GM13976 (cell line): ENCODE measurements at regions not wholly inside any gene's neighbourhood (a gene's known extent, or its start where the extent isn't known, plus 50 kb on each side); places are given as distances from the start of the nearest gene placed in this dataset.

Experiments used
- DNase-seq: peaks from one replicate; pipeline ENCODE4 v3.0.0; 2012; ENCODE audit warnings: low spot score
- in situ Hi-C: fragments of 300-500 bp; cut with MboI; formaldehyde crosslinking; loops from one replicate; pipeline ENCODE4 v1.12.0; 2022; ENCODE audit warnings: low sequenced_read_pairs, mixed read lengths, inconsistent platforms; ENCODE audit not compliant: unreplicated experiment
- TF ChIP-seq, protein P1 (sequence below): IDR thresholded peaks from 2 replicates; pipeline ENCODE4 v1.5.1; 2012; ENCODE audit warnings: borderline replicate concordance, mild to moderate bottlenecking; ENCODE audit not compliant: insufficient read depth; ENCODE audit errors: extremely low read depth, missing control alignments, control extremely low read depth

DNA sequence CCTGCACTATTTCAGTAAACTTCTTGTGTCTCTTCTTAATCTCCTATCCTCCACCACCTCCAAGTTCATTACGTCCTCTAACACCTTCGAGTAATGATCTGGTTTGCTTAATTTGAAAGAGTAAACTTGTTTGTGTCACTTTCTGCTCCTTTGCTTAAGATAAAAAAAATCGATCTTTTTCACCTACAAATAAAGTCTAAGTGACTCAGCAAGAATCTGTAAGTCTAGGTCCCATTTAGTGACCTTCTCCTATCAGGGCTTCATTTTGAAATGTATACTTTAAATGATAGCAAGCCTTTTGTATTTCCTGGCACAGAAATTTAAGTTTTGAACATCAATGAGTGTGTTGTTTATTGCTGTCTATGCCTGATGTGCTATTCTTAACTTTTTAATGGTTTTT, 260.9 kb upstream of the TFPI start:
- in situ Hi-C loops = no loop called here

DNA sequence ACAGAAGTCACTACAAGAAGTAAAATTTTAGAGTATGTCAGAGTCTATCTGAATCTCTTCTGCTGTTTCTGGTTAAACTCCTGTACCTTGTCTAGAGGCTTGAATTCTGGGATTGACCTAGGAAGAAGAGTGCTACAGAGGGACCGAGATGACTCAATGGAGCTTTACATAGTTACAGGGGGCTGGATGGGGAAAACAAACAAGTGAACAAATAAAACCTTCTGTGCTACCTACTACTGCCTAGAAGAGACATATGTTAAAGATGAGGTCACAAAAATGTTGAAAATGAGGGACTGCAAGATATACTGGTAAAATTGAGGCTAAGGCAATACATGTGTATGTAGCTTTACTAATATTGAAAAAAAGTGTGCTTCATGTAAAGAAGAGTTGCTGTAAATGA, 265.4 kb upstream of the TFPI start:
- DNase-seq = no peak
- TF ChIP-seq, protein P1, sequence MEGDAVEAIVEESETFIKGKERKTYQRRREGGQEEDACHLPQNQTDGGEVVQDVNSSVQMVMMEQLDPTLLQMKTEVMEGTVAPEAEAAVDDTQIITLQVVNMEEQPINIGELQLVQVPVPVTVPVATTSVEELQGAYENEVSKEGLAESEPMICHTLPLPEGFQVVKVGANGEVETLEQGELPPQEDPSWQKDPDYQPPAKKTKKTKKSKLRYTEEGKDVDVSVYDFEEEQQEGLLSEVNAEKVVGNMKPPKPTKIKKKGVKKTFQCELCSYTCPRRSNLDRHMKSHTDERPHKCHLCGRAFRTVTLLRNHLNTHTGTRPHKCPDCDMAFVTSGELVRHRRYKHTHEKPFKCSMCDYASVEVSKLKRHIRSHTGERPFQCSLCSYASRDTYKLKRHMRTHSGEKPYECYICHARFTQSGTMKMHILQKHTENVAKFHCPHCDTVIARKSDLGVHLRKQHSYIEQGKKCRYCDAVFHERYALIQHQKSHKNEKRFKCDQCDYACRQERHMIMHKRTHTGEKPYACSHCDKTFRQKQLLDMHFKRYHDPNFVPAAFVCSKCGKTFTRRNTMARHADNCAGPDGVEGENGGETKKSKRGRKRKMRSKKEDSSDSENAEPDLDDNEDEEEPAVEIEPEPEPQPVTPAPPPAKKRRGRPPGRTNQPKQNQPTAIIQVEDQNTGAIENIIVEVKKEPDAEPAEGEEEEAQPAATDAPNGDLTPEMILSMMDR = no peak
- in situ Hi-C loops = no loop called here

More for the DNA sequence above, 260.9 kb upstream of the TFPI start:
- no peak for DNase-seq
- TF ChIP-seq, protein P1 = no peak

DNA sequence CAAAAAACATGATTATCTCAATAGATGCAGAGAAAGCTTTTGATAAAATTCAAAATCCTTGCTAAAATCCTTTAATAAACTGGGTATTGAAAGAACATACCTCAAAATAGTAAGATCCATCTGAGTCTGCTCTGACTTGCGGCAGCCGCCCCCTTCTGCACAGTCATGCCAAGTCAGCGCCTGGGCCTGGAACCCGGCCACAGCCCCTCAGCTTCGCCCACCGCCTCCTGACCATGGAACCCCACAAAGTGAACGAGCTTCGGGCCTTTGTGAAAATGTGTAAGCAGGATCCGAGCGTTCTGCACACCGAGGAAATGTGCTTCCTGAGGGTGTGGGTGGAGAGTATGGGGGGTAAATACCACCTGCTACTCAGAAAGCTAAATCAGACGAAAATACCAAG, 270.9 kb upstream of the TFPI start:
- in situ Hi-C loops = no loop called here
- no peak for DNase-seq
- TF ChIP-seq, protein P1 = no peak

GRCh38 chr2:187826023-187826422, 271.8 kb upstream of the TFPI start:
- in situ Hi-C loops = no loop called here
- no peak for DNase-seq
- TF ChIP-seq, protein P1 = no peak

- TF ChIP-seq, protein P1 = no peak
- no peak for DNase-seq
- in situ Hi-C loops = no loop called here
These were observed 280.6 kb upstream of the TFPI start for GRCh38 chr2:187834787-187835186.

DNA sequence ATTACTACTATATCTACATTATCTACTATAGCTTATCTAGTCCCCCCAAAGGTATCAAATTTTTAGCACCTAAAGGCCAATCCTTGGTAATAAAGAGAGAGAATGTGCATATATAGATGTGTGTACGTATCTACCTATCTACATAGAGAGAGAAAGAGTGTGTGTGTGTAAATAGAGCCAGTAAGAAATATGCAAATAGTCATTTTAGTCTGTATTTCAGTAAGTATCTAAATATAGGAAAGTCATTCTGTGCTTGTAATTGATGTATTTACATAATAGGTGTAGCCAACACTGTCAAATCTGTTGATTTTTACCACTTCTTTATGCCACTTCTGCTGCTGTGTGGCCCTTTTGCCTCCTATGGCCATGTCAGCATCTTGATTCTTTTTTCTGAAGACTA, 284.5 kb upstream of the TFPI start:
- DNase-seq = no peak
- in situ Hi-C loops = no loop called here
- TF ChIP-seq, protein P1 = no peak

DNA sequence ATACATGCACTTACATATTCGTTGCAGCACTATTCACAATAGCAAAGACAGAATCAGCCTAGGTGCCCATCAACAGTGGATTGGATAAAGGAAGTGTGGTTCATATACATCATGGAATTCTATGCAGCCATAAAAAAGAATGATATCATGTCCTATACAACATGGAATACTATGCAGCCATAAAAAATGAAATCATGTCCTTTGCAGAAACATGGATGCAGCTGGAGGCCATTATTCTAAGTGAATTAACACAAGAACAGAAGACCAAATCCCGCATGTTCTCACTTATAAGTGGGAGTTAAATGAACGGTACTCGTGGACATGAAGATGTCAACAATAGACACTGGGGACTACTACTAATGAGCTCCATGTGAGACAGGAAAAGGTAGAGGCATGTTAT, 288.1 kb upstream of the TFPI start:
- TF ChIP-seq, protein P1 = no peak
- DNase-seq = no peak
- in situ Hi-C loops = no loop called here
